Kidney glomerular epithelial cell (primary cell): ENCODE measurements at regions not wholly inside any gene's neighbourhood (a gene's known extent, or its start where the extent isn't known, plus 50 kb on each side); places are given as distances from the start of the nearest gene placed in this dataset.
"Not testable (repeated sequence)": the region's sequence is repeated elsewhere in the genome, so short reads cannot be mapped to it uniquely, and the experiment has no call there.

Source experiments
- DNase-seq: peaks from one replicate; lab custom pipeline; 2025; lab: John Stamatoyannopoulos, UW

- no peak for DNase-seq
These were observed 1700.0 kb upstream of the ADGRL3 start for GRCh38 chr4:59500103-59500502.

- DNase-seq, result no peak
These were observed 1696.4 kb upstream of the ADGRL3 start for GRCh38 chr4:59503731-59504130.

- DNase-seq, result not testable (repeated sequence)
These were observed 1688.3 kb upstream of the ADGRL3 start for GRCh38 chr4:59511809-59512208.

- no peak for DNase-seq
These were observed 1683.1 kb upstream of the ADGRL3 start for GRCh38 chr4:59517007-59517406.

GRCh38 chr4:59518005-59518823 is 1681.9 kb upstream of the ADGRL3 start:
- DNase-seq, result no peak

GRCh38 chr4:59525885-59526284 is 1674.2 kb upstream of the ADGRL3 start:
- DNase-seq, result no peak

GRCh38 chr4:59535541-59535940 is 1664.6 kb upstream of the ADGRL3 start:
- no peak for DNase-seq

GRCh38 chr4:59536428-59536827 is 1663.7 kb upstream of the ADGRL3 start:
- no peak for DNase-seq

GRCh38 chr4:59537246-59537886 is 1662.8 kb upstream of the ADGRL3 start:
- DNase-seq, result no peak

GRCh38 chr4:59539401-59539800 is 1660.7 kb upstream of the ADGRL3 start:
- DNase-seq, result no peak

- DNase-seq, result no peak
These were observed 1659.8 kb upstream of the ADGRL3 start for GRCh38 chr4:59540311-59540710.

- DNase-seq, result no peak
These were observed 1646.9 kb upstream of the ADGRL3 start for GRCh38 chr4:59553063-59553720.

- DNase-seq, result peak; percentile 47
These were observed 1646.4 kb upstream of the ADGRL3 start for GRCh38 chr4:59553721-59554091.

GRCh38 chr4:59556191-59556590 is 1643.9 kb upstream of the ADGRL3 start:
- not testable (repeated sequence) for DNase-seq

- not testable (repeated sequence) for DNase-seq
These were observed 1639.9 kb upstream of the ADGRL3 start for GRCh38 chr4:59560141-59560648.

- DNase-seq, result no peak
These were observed 1634.3 kb upstream of the ADGRL3 start for GRCh38 chr4:59565836-59566235.

GRCh38 chr4:59570860-59571476 is 1629.2 kb upstream of the ADGRL3 start:
- DNase-seq, result no peak

GRCh38 chr4:59571805-59572430 is 1628.2 kb upstream of the ADGRL3 start:
- no peak for DNase-seq

GRCh38 chr4:59583845-59584568 is 1616.1 kb upstream of the ADGRL3 start:
- no peak for DNase-seq

- no peak for DNase-seq
These were observed 1602.4 kb upstream of the ADGRL3 start for GRCh38 chr4:59597536-59598329.

- DNase-seq, result no peak
These were observed 1601.9 kb upstream of the ADGRL3 start for GRCh38 chr4:59598330-59598618.
